Epithelial cell of proximal tubule (primary cell): ENCODE measurements at regions not wholly inside any gene's neighbourhood (a gene's known extent, or its start where the extent isn't known, plus 50 kb on each side); places are given as distances from the start of the nearest gene placed in this dataset.

Experiments used
- DNase-seq: peaks from one replicate; pipeline ENCODE4 v3.0.0-alpha.2; 2011; ENCODE audit warnings: low read depth
- H3K4me3 ChIP-seq: 2 replicates; pipeline ENCODE4 v1.5.1; 2011; ENCODE audit warnings: low read depth, mild to moderate bottlenecking, low read length
- CTCF ChIP-seq: conservative IDR thresholded peaks from 2 replicates; pipeline ENCODE4 v1.5.1; 2012; ENCODE audit warnings: low read depth, mild to moderate bottlenecking, low read length

- no peak for TF ChIP-seq CTCF
- H3K4me3 ChIP-seq: no peak overlapping the region
- DNase-seq: no peak
These were observed 197.9 kb downstream of the IRX2 start for GRCh38 chr5:2553611-2554010.

GRCh38 chr5:2550509-2550908 lies 201.0 kb downstream of the IRX2 start:
- no peak for TF ChIP-seq CTCF
- no peak for DNase-seq
- H3K4me3 ChIP-seq: no peak overlapping the region

- no peak for DNase-seq
- H3K4me3 ChIP-seq: no peak overlapping the region
- TF ChIP-seq CTCF: no peak
These were observed 201.6 kb downstream of the IRX2 start for GRCh38 chr5:2549900-2550299.

- TF ChIP-seq CTCF: no peak
- DNase-seq: no peak
- H3K4me3 ChIP-seq: no peak overlapping the region
These were observed 202.1 kb downstream of the IRX2 start for GRCh38 chr5:2549354-2549753.

- DNase-seq: no peak
- no peak overlapping the region for H3K4me3 ChIP-seq
- TF ChIP-seq CTCF: no peak
These were observed 204.5 kb downstream of the IRX2 start for GRCh38 chr5:2546938-2547337.

- DNase-seq: no peak
- H3K4me3 ChIP-seq: no peak overlapping the region
- no peak for TF ChIP-seq CTCF
These were observed 207.5 kb downstream of the IRX2 start for GRCh38 chr5:2544003-2544402.

- no peak for TF ChIP-seq CTCF
- no peak for DNase-seq
- H3K4me3 ChIP-seq: no peak overlapping the region
These were observed 208.7 kb downstream of the IRX2 start for GRCh38 chr5:2542821-2543220.
